ENCODE measurements at regions not wholly inside any gene's neighbourhood (a gene's known extent, or its start where the extent isn't known, plus 50 kb on each side); places are given as distances from the start of the nearest gene placed in this dataset.

GRCh38 chr4:26106776-26107175 lies 192.8 kb downstream of the SMIM20 start:
- DNase-seq, result no peak

- no peak for DNase-seq
Measured at GRCh38 chr4:26108054-26108453, 194.0 kb downstream of the SMIM20 start.

GRCh38 chr4:26110493-26110892 lies 196.5 kb downstream of the SMIM20 start:
- no peak for DNase-seq

- no peak for DNase-seq
Measured at GRCh38 chr4:26113339-26113940, 199.4 kb downstream of the SMIM20 start.

- DNase-seq, result no peak
Measured at GRCh38 chr4:26116057-26116456, 202.0 kb downstream of the SMIM20 start.

- no peak for DNase-seq
Measured at GRCh38 chr4:26120098-26120825, 200.6 kb upstream of the RBPJ start.

GRCh38 chr4:26122690-26123089 lies 198.1 kb upstream of the RBPJ start:
- no peak for DNase-seq

GRCh38 chr4:26124753-26125321 lies 196.0 kb upstream of the RBPJ start:
- no peak for DNase-seq

- DNase-seq, result no peak
Measured at GRCh38 chr4:26126143-26126718, 194.6 kb upstream of the RBPJ start.

GRCh38 chr4:26126994-26127393 lies 193.8 kb upstream of the RBPJ start:
- no peak for DNase-seq

GRCh38 chr4:26127851-26128337 lies 192.9 kb upstream of the RBPJ start:
- no peak for DNase-seq

- no peak for DNase-seq
Measured at GRCh38 chr4:26130173-26130572, 190.6 kb upstream of the RBPJ start.

- DNase-seq, result no peak
Measured at GRCh38 chr4:26130841-26131432, 189.9 kb upstream of the RBPJ start.

- DNase-seq, result peak; percentile 5
Measured at GRCh38 chr4:26131711-26132110, 189.1 kb upstream of the RBPJ start.

- no peak for DNase-seq
Measured at GRCh38 chr4:26132858-26133257, 188.0 kb upstream of the RBPJ start.

- DNase-seq, result no peak
Measured at GRCh38 chr4:26133840-26134239, 187.0 kb upstream of the RBPJ start.

GRCh38 chr4:26135331-26135730 lies 185.5 kb upstream of the RBPJ start:
- no peak for DNase-seq

- DNase-seq, result no peak
Measured at GRCh38 chr4:26136615-26137014, 184.2 kb upstream of the RBPJ start.

GRCh38 chr4:26137288-26137687 lies 183.5 kb upstream of the RBPJ start:
- DNase-seq, result no peak

GRCh38 chr4:26139310-26139924 lies 181.4 kb upstream of the RBPJ start:
- no peak for DNase-seq

- DNase-seq, result no peak
Measured at GRCh38 chr4:26140150-26140898, 180.5 kb upstream of the RBPJ start.

- DNase-seq, result no peak
Measured at GRCh38 chr4:26141051-26141721, 179.6 kb upstream of the RBPJ start.

All from effector CD4-positive, alpha-beta T cell (primary cell).